Lower leg skin (tissue), 4 donors: ENCODE measurements at regions not wholly inside any gene's neighbourhood (a gene's known extent, or its start where the extent isn't known, plus 50 kb on each side); places are given as distances from the start of the nearest gene placed in this dataset.
A peak's percentile ranks its signal among the peaks of the same experiment; 100 is the strongest.

Experiments used
- DNase-seq, 2 donors: peaks; one replicate each; pipeline ENCODE4 v3.0.0-alpha.2; 2019; ENCODE audit warnings: low spot score in 2 of 2
- H3K4me3 ChIP-seq: fragments of 200-600 bp; sonication (generic); 2 replicates; pipeline ENCODE4 v1.5.1; 2017; ENCODE audit warnings: mild to moderate bottlenecking, low read depth; ENCODE audit not compliant: poor library complexity, severe bottlenecking
- POLR2A ChIP-seq, 2 donors: fragments of 450-650 bp; IDR thresholded peaks; one replicate each; pipeline ENCODE4 v1.6.1; 2016 to 2017; ENCODE audit warnings: antibody characterized with exemption in 2 of 2, mild to moderate bottlenecking in 1 of 2, moderate library complexity in 1 of 2
- WGBS, 2 donors: methylation state at CpG; one replicate each; pipeline ENCODE4 v1.1.5; 2018; 5-methylcytosine and 5-hydroxymethylcytosine counted together
- intact Hi-C: fragments of 100-400 bp; cut with DNase I; formaldehyde crosslinking; loops from one replicate; pipeline ENCODE4 v1.15.0; 2023; ENCODE audit warnings: low total_unique reads
- TF ChIP-seq, protein P1 (sequence below), 3 donors: fragments of 450-650 bp; IDR thresholded peaks; one replicate each; pipeline ENCODE4 v1.5.1; 2016; ENCODE audit warnings: antibody characterized with exemption in 3 of 3, mild to moderate bottlenecking in 3 of 3, moderate library complexity in 2 of 3

DNA sequence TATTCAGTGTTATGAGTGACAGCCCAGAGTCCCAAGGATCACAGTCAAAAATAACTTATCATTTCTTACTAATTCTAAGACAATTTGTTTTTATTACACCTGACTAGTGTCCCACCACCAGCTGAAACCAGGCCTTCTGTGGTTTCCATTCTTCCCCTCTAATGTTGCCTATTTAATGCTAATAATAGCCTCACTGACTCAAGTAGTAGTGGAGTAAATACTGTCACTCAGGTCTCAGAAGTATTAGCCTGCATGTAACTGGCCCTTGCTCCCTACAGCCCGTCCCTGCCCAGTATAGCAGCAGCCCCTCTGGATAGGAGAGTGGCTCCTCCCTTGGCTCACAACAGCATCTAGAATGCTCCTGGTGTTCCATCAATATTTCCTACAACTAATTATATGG is 665.5 kb downstream of the NTRK3 start:
- intact Hi-C loops: no loop called here
- 65 to 91% methylated on average over 1 of the region's 1 CpG for WGBS, 2 donors
- TF ChIP-seq, protein P1, sequence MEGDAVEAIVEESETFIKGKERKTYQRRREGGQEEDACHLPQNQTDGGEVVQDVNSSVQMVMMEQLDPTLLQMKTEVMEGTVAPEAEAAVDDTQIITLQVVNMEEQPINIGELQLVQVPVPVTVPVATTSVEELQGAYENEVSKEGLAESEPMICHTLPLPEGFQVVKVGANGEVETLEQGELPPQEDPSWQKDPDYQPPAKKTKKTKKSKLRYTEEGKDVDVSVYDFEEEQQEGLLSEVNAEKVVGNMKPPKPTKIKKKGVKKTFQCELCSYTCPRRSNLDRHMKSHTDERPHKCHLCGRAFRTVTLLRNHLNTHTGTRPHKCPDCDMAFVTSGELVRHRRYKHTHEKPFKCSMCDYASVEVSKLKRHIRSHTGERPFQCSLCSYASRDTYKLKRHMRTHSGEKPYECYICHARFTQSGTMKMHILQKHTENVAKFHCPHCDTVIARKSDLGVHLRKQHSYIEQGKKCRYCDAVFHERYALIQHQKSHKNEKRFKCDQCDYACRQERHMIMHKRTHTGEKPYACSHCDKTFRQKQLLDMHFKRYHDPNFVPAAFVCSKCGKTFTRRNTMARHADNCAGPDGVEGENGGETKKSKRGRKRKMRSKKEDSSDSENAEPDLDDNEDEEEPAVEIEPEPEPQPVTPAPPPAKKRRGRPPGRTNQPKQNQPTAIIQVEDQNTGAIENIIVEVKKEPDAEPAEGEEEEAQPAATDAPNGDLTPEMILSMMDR (IDR thresholded peaks at IDR 0.05): no peak
- no peak for TF ChIP-seq POLR2A (IDR thresholded peaks at IDR 0.05)
- DNase-seq: no peak
- H3K4me3 ChIP-seq: no peak overlapping the region

- intact Hi-C loops: no loop called here
- H3K4me3 ChIP-seq: no peak overlapping the region
- no peak for TF ChIP-seq POLR2A (IDR thresholded peaks at IDR 0.05)
- TF ChIP-seq, protein P1 (IDR thresholded peaks at IDR 0.05): no peak
- DNase-seq: peak in 1 of 2 donors; percentile 23
- 59 to 61% methylated on average over 2 of the region's 2 CpGs for WGBS, 2 donors
Measured at GRCh38 chr15:87589134-87589533, 667.4 kb downstream of the NTRK3 start.

GRCh38 chr15:87582169-87582568 is 674.4 kb downstream of the NTRK3 start:
- TF ChIP-seq, protein P1 (IDR thresholded peaks at IDR 0.05): no peak
- TF ChIP-seq POLR2A (IDR thresholded peaks at IDR 0.05): no peak
- H3K4me3 ChIP-seq: no peak overlapping the region
- intact Hi-C loops: no loop called here
- DNase-seq: no peak
- 55 to 58% methylated on average over 3 of the region's 3 CpGs for WGBS, 2 donors

DNA sequence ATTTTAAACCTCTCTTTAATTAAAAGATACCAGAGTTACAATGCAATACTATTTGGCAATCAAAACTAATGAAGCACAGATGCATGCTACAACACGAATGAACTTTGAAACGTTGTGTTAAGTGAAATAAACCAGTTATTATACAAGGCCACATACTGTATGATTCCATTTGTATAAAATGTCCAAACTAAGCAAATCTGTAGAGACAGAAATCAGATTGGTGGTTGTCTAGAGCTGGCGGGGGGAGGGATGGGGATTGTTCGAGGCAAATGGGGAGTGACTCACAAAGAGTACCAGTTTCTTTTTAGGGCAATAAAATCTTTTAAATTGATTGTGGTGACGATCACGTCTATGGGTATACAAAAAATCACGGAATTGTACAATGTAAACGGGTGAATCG is 677.0 kb downstream of the NTRK3 start:
- no peak for TF ChIP-seq POLR2A (IDR thresholded peaks at IDR 0.05)
- H3K4me3 ChIP-seq: no peak overlapping the region
- WGBS, 2 donors: 66 to 67% methylated on average over 9 of the region's 9 CpGs
- DNase-seq: no peak
- intact Hi-C loops: no loop called here

- TF ChIP-seq, protein P1 (IDR thresholded peaks at IDR 0.05): no peak
- TF ChIP-seq POLR2A (IDR thresholded peaks at IDR 0.05): no peak
- no peak for DNase-seq
- 61 to 81% methylated on average over 4 of the region's 4 CpGs for WGBS, 2 donors
- intact Hi-C loops: no loop called here
- no peak overlapping the region for H3K4me3 ChIP-seq
Measured at GRCh38 chr15:87578776-87579175, 677.8 kb downstream of the NTRK3 start.

DNA sequence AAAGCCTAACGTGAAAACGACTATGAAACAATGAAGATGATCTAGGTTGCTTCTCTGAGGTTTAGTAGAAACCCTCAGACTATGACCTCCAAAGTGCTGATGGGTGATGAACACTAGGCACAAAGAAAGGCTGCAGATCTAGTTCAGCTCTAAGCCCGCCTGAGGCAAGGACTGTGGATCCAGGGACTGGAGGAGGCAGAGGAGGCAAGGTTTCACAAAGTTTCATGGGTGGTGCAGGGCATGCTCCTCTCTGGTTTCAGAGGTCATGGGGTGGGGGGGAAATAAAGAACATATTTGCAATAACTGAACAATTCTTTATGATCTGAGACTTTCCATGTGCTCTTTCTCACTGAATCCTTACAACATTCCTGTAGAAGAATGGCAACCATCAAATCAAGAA is 679.2 kb downstream of the NTRK3 start:
- DNase-seq: no peak
- TF ChIP-seq POLR2A (IDR thresholded peaks at IDR 0.05): no peak
- TF ChIP-seq, protein P1 (IDR thresholded peaks at IDR 0.05): no peak
- WGBS, 2 donors: 67% methylated on average over 3 of the region's 3 CpGs
- no peak overlapping the region for H3K4me3 ChIP-seq
- intact Hi-C loops: no loop called here
